Prostate gland (tissue), 2 donors: ENCODE measurements at regions not wholly inside any gene's neighbourhood (a gene's known extent, or its start where the extent isn't known, plus 50 kb on each side); places are given as distances from the start of the nearest gene placed in this dataset.

ENCODE experiments used
- CTCF ChIP-seq, 4 experiments: fragments of 200-600 bp in 2 of 4; fragments of 450-650 bp in 2 of 4; sonication (generic) in 2 of 4; IDR thresholded peaks; 1 replicate in 3 of 4; 2 replicates in 1 of 4; pipeline ENCODE4 v1.5.1; 2016 to 2019; ENCODE audit warnings: antibody characterized with exemption in 4 of 4, mild to moderate bottlenecking in 2 of 4, moderate library complexity in 2 of 4
- POLR2A ChIP-seq: fragments of 450-650 bp; IDR thresholded peaks from one replicate; pipeline ENCODE4 v1.6.1; 2016; ENCODE audit warnings: antibody characterized with exemption, mild to moderate bottlenecking
- POLR2AphosphoS5 ChIP-seq: sonication (generic); formaldehyde crosslinking; IDR thresholded peaks from one replicate; pipeline ENCODE4 v1.6.1; 2017; ENCODE audit warnings: antibody characterized with exemption

- TF ChIP-seq CTCF (IDR thresholded peaks at IDR 0.05) (no peak), POLR2AphosphoS5 (no peak), POLR2A (no peak)
Observed at GRCh38 chr12:115296613-115297198, 612.7 kb upstream of the TBX3 start.
